ENCODE measurements at regions not wholly inside any gene's neighbourhood (a gene's known extent, or its start where the extent isn't known, plus 50 kb on each side); places are given as distances from the start of the nearest gene placed in this dataset.

DNA sequence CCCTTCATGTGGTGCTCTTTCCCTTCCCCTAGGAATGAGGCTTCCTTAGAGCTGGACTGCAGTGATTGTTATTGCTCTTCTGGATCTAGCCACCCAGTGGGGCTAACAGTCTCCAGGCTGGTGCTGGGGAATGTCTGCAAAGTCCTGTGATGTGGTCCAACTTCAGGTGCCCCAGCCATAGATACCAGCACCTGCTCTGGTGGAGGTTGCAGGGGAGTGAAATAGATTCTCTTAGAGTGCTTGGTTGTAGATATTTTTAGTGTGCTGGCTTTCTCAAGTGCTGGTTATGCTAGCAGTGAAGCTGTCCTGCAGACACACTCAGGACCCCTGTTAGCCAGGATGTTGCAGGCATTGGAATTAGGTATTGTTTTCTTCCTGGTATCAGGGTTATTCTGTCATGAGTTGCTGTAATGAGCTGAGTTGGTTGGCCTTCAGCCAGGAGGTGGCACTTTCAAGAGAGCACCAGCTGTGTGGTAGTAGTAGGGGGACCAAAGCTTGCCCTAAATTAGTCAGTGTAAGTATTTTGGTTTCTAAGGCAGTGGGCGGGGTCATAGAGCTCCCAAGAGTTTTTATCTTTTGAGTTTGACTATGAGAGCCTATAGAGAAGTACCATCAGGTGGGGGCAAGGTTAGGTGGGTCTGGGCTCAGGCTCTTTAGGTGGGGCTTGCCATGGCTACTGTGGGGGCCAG is 317.5 kb upstream of the SGO1 start:
- 0% methylated on average over 1 of the region's 1 CpG for WGBS (ENCODE audit: missing lambda C conversion rate)
- Histone ChIP-seq H3K9me3 (no peaks in the 10 kb centered on the region), H3K27ac (no peak overlapping the region), H3K4me3 (no peak overlapping the region), H3K4me2 (no peak overlapping the region), H3K4me1 (no peaks in the 10 kb centered on the region)
- FAIRE-seq (no peak), ATAC-seq (no peak), DNase-seq (ENCODE audit: low read depth in 1 of 2, low spot score in 1 of 2) (no peak)
- CTCF ChIA-PET: interaction anchor here (0.8 kb wide), 1 partner anchor 8 kb away, joined by 3 read pairs; no protein-coding TSS in a partner anchor
- TF ChIP-seq FOXS1 (CRISPR knock-in tag; IDR thresholded peaks at IDR 0.05) (no peak), RFX5 (IDR thresholded peaks at IDR 0.05) (no peak), BHLHE40 (IDR thresholded peaks at IDR 0.05; ENCODE audit: low read depth, low read length) (no peak), TFCP2L1 (CRISPR knock-in tag; IDR thresholded peaks at IDR 0.05) (no peak), JUNB (IDR thresholded peaks at IDR 0.05) (no peak), POLR2A (IDR thresholded peaks at IDR 0.05; ENCODE audit: low read length) (no peak)
- TF ChIP-seq, protein P1, sequence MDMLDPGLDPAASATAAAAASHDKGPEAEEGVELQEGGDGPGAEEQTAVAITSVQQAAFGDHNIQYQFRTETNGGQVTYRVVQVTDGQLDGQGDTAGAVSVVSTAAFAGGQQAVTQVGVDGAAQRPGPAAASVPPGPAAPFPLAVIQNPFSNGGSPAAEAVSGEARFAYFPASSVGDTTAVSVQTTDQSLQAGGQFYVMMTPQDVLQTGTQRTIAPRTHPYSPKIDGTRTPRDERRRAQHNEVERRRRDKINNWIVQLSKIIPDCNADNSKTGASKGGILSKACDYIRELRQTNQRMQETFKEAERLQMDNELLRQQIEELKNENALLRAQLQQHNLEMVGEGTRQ (IDR thresholded peaks at IDR 0.05): no peak
- POLR2A ChIA-PET: no interaction called here

DNA sequence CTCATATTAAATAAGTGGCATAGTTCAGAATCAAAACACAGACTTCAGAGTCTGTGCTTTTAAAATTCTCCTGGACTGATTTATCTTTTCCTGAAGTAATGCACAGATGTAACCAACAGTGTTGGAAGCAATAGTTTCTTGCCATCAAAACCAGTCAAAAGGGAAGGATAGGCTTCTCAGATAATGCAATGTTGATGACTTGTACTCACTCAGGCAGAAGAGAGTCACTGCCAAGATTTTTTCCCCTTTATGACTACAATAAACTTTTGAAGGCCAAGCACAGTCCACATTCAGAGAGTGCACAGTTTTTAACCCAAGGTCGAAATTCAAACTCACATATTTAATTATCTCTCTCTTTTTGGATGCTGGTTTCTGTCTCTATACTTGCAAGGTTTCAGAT is 305.0 kb upstream of the SGO1 start:
- ChIA-PET CTCF (no interaction called here), POLR2A (no interaction called here)
- no peak overlapping the region for H3K4me3 ChIP-seq
- no peak overlapping the region for H3K27ac ChIP-seq
- no peak for TF ChIP-seq RARB (CRISPR knock-in tag; IDR thresholded peaks at IDR 0.05)
- no peak for TF ChIP-seq MAZ (IDR thresholded peaks at IDR 0.05; ENCODE audit: borderline replicate concordance, low read depth, low read length)
- TF ChIP-seq MAFK (IDR thresholded peaks at IDR 0.05; ENCODE audit: partially characterized antibody): no peak
- TF ChIP-seq ZNF302 (CRISPR knock-in tag; IDR thresholded peaks at IDR 0.05): no peak
- TF ChIP-seq JUN (IDR thresholded peaks at IDR 0.05): no peak
- no peaks in the 10 kb centered on the region for H3K4me1 ChIP-seq
- H3K4me2 ChIP-seq: no peak overlapping the region
- no peaks in the 10 kb centered on the region for H3K9me3 ChIP-seq
- ATAC-seq (no peak), FAIRE-seq (no peak), DNase-seq (ENCODE audit: low read depth in 1 of 2, low spot score in 1 of 2) (no peak)
- WGBS (ENCODE audit: missing lambda C conversion rate): 3% methylated on average over 1 of the region's 1 CpG

DNA sequence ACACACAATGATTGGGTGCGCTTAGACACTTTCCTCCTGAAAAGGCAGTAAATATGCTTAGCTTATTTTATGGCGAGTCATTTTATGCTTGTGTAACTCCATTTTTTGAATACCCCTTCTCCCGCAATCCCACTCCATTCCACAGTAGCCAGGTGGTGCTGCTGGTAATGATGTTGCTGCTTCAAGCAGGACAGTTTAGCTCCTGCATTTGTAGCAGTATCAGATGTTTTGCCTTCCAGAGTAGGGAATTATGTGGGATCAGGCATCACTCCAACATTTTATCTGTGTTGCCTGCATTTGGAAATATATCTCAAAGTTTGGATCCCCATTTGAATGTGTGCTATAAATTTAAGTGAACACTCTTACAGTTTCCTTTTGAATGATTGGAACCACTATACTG is 302.1 kb upstream of the SGO1 start:
- Histone ChIP-seq H3K27ac (no peak overlapping the region), H3K4me1 (no peaks in the 10 kb centered on the region), H3K4me2 (no peak overlapping the region), H3K9me3 (no peaks in the 10 kb centered on the region), H3K4me3 (no peak overlapping the region)
- FAIRE-seq: no peak
- TF ChIP-seq EHF (CRISPR knock-in tag; IDR thresholded peaks at IDR 0.05) (no peak), EHMT2 (IDR thresholded peaks at IDR 0.05; ENCODE audit: low read depth) (no peak), ZC3H11A (IDR thresholded peaks at IDR 0.05) (no peak), FOXS1 (CRISPR knock-in tag; IDR thresholded peaks at IDR 0.05) (no peak), PHF8 (IDR thresholded peaks at IDR 0.05; ENCODE audit: borderline replicate concordance, low read depth) (no peak)
- DNase-seq (ENCODE audit: low read depth in 1 of 2, low spot score in 1 of 2): no peak
- POLR2A ChIA-PET: no interaction called here
- WGBS (ENCODE audit: missing lambda C conversion rate): 15% methylated on average over 3 of the region's 3 CpGs
- CTCF ChIA-PET: no interaction called here
- ATAC-seq: no peak

DNA sequence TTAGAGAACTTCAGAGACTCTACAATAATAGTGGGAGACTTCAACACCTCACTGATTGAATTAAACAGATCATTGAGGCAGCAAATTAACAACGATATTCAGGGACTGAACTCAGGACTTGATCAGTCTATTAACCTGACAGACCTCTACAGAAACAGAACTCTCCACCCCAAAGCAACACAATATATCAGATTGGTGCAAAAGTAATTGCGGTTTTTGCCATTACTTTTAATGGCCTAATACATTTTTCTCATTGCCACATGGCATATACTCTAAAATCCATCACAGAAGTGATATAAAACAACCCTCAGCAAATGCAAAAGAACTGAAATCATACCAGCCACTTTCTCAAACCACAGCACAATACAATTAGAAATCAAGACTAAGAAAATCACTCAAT is 298.1 kb upstream of the SGO1 start:
- no peak for FAIRE-seq
- no peaks in the 10 kb centered on the region for H3K9me3 ChIP-seq
- 0% methylated on average over 2 of the region's 2 CpGs for WGBS (ENCODE audit: missing lambda C conversion rate)

More for the DNA sequence above, 298.1 kb upstream of the SGO1 start:
- ATAC-seq (no peak), DNase-seq (ENCODE audit: low read depth in 1 of 2, low spot score in 1 of 2) (no peak)
- TF ChIP-seq CEBPB (IDR thresholded peaks at IDR 0.05) (no peak), KDM1A (IDR thresholded peaks at IDR 0.05; ENCODE audit: low read depth) (no peak), POLR2AphosphoS2 (conservative IDR thresholded peaks at IDR 0.05; ENCODE audit: low read length) (no peak), HDAC2 (IDR thresholded peaks at IDR 0.05) (no peak), RCOR1 (IDR thresholded peaks at IDR 0.05; ENCODE audit: low read depth, low read length) (no peak), CBX8 (IDR thresholded peaks at IDR 0.05) (no peak)
- TF ChIP-seq, protein P2, sequence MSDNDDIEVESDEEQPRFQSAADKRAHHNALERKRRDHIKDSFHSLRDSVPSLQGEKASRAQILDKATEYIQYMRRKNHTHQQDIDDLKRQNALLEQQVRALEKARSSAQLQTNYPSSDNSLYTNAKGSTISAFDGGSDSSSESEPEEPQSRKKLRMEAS (IDR thresholded peaks at IDR 0.05): no peak
- TF ChIP-seq, protein P3, sequence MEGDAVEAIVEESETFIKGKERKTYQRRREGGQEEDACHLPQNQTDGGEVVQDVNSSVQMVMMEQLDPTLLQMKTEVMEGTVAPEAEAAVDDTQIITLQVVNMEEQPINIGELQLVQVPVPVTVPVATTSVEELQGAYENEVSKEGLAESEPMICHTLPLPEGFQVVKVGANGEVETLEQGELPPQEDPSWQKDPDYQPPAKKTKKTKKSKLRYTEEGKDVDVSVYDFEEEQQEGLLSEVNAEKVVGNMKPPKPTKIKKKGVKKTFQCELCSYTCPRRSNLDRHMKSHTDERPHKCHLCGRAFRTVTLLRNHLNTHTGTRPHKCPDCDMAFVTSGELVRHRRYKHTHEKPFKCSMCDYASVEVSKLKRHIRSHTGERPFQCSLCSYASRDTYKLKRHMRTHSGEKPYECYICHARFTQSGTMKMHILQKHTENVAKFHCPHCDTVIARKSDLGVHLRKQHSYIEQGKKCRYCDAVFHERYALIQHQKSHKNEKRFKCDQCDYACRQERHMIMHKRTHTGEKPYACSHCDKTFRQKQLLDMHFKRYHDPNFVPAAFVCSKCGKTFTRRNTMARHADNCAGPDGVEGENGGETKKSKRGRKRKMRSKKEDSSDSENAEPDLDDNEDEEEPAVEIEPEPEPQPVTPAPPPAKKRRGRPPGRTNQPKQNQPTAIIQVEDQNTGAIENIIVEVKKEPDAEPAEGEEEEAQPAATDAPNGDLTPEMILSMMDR (IDR thresholded peaks at IDR 0.05): no peak
- Histone ChIP-seq H3K27ac (no peak overlapping the region), H3K4me2 (no peak overlapping the region), H3K4me1 (no peaks in the 10 kb centered on the region), H3K4me3 (no peak overlapping the region)
- ChIA-PET CTCF (no interaction called here), POLR2A (no interaction called here)

Data from A549 (cell line).